HepG2 (cell line): ENCODE measurements at regions not wholly inside any gene's neighbourhood (a gene's known extent, or its start where the extent isn't known, plus 50 kb on each side); places are given as distances from the start of the nearest gene placed in this dataset.

Experiments
- ATAC-seq: fragments of 200-7000 bp; cut with Tn5 transposase; 3 replicates; pipeline ENCODE4 v1.9.1; 2020; ENCODE audit warnings: mild to moderate bottlenecking, moderate library complexity
- BruUV-seq: library from RNA; stranded (reverse); fragments of 400-500 nt; replicated peaks from 2 replicates; lab custom pipeline; 2021; lab: Mats Ljungman, UMichigan
- CTCF ChIA-PET: fragments of 300-600 bp; formaldehyde crosslinking; extraction: SDS; loops from one replicate; lab custom pipeline; 2021; ENCODE audit warnings: low total read pairs, inconsistent platforms, low intra/inter-chr PET ratio; lab: Yijun Ruan, JAX
- POLR2A ChIA-PET: fragments of 350-600 bp; sonication (Branson Sonifier 250); formaldehyde crosslinking; loops from one replicate; lab custom pipeline; 2020; ENCODE audit warnings: antibody characterized with exemption, inconsistent platforms; lab: Yijun Ruan, JAX
- DNase-seq: peaks from one replicate; pipeline ENCODE4 v3.0.0-alpha.2; 2015; ENCODE audit warnings: low spot score
- FAIRE-seq: peaks from 3 replicates; lab custom pipeline; 2011; peaks lifted over from hg19 to GRCh38; lab: Jason Lieb, UNC
- H2AFZ ChIP-seq: one replicate; pipeline ENCODE4 v1.6.1; 2011; ENCODE audit warnings: low read length, inconsistent platforms
- H3K27ac ChIP-seq: fragments of 300-600 bp; 3 replicates; pipeline ENCODE4 v1.8.0; 2011; ENCODE audit warnings: mixed run types, mild to moderate bottlenecking, mixed read lengths, low read length, inconsistent platforms; ENCODE audit not compliant: insufficient read depth; ENCODE audit errors: extremely low read length
- H3K27me3 ChIP-seq, 2 experiments: fragments of 200-600 bp in 1 of 2; 2 replicates in 1 of 2; 3 replicates in 1 of 2; pipeline versions ENCODE4 v1.6.0 to v1.8.0; 2011; ENCODE audit warnings: low read length in 2 of 2, mild to moderate bottlenecking in 2 of 2, moderate library complexity in 2 of 2, inconsistent platforms in 1 of 2; ENCODE audit not compliant: insufficient read depth in 2 of 2, control insufficient read depth in 1 of 2
- H3K36me3 ChIP-seq, 2 experiments: fragments of 200-600 bp in 1 of 2; replicated peaks in 1 of 2; 2 replicates in 1 of 2; 3 replicates in 1 of 2; pipeline versions ENCODE4 v1.5.1 to v1.8.0; 2011; ENCODE audit warnings: low read length in 2 of 2, inconsistent platforms in 1 of 2; ENCODE audit not compliant: insufficient read depth in 2 of 2, control insufficient read depth in 1 of 2
- H3K4me1 ChIP-seq: 2 replicates; pipeline ENCODE4 v1.5.1; 2012; ENCODE audit warnings: low read length, inconsistent platforms; ENCODE audit not compliant: insufficient read depth
- H3K4me2 ChIP-seq: 2 replicates; pipeline ENCODE4 v1.6.0; 2011; ENCODE audit warnings: low read depth, low read length, inconsistent platforms
- H3K4me3 ChIP-seq, 3 experiments: fragments of 200-600 bp in 1 of 3; sonication (generic), shearing (Covaris generic) in 1 of 3; replicated peaks in 1 of 3; 2 replicates each; pipeline ENCODE4 v1.5.1; 2011 to 2016; ENCODE audit warnings: low read length in 3 of 3, inconsistent platforms in 2 of 3, low read depth in 2 of 3, mild to moderate bottlenecking in 2 of 3, control low read depth in 1 of 3, mixed read lengths in 1 of 3; ENCODE audit not compliant: insufficient read depth in 1 of 3
- H3K79me2 ChIP-seq: one replicate; pipeline ENCODE4 v1.6.1; 2011; ENCODE audit warnings: low read length, inconsistent platforms; ENCODE audit not compliant: insufficient read depth
- H3K9ac ChIP-seq: 2 replicates; pipeline ENCODE4 v1.6.0; 2011; ENCODE audit warnings: mild to moderate bottlenecking, low read depth, low read length, inconsistent platforms; ENCODE audit not compliant: insufficient read depth
- H3K9me3 ChIP-seq: 2 replicates; pipeline ENCODE4 v1.5.1; 2012; ENCODE audit warnings: mild to moderate bottlenecking, low read length
- H4K20me1 ChIP-seq: 2 replicates; pipeline ENCODE4 v1.6.0; 2011; ENCODE audit warnings: inconsistent platforms, mild to moderate bottlenecking, low read length, moderate library complexity; ENCODE audit not compliant: insufficient read depth
- RFX1 ChIP-seq: fragments of 450-650 bp; IDR thresholded peaks from 2 replicates; pipeline ENCODE4 v1.6.1; 2017
- SRSF1 ChIP-seq: fragments of 200-400 bp; formaldehyde crosslinking; optimal IDR thresholded peaks from 2 replicates; pipeline ENCODE3; 2017; ENCODE audit warnings: mild to moderate bottlenecking, low read depth, low read length, moderate library complexity
- ZBTB46 ChIP-seq: sonication (generic); formaldehyde crosslinking; IDR thresholded peaks from 2 replicates; pipeline ENCODE4 v1.4.0; 2020; ENCODE audit warnings: mild to moderate bottlenecking, missing genetic modification reagents, borderline replicate concordance
- ZNF570 ChIP-seq: sonication (generic); formaldehyde crosslinking; IDR thresholded peaks from 2 replicates; pipeline ENCODE4 v1.4.0; 2020; ENCODE audit warnings: mild to moderate bottlenecking, missing genetic modification reagents, borderline replicate concordance
- ZNF709 ChIP-seq: sonication (generic); formaldehyde crosslinking; IDR thresholded peaks from 2 replicates; pipeline ENCODE4 v1.5.0; 2020; ENCODE audit warnings: mild to moderate bottlenecking, missing genetic modification reagents
- WGBS: methylation state at CpG from one replicate; pipeline ENCODE4 v1.1.6; 2017; ENCODE audit warnings: low lambda C conversion rate; 5-methylcytosine and 5-hydroxymethylcytosine counted together
- in situ Hi-C: cut with HindIII; loops from 2 replicates; pipeline ENCODE4 v1.10.0; 2017; ENCODE audit warnings: low pct_unique_long_range_greater_than_20kb; ENCODE audit not compliant: extremely low pct_ligation_motif_present
- intact Hi-C: fragments of 100-400 bp; cut with micrococcal nuclease; formaldehyde crosslinking; loops from one replicate; pipeline ENCODE4 v1.10.0; 2022; ENCODE audit not compliant: unreplicated experiment

GRCh38 chr12:125305231-125305630 lies 240.0 kb downstream of the AACS start:
- ATAC-seq (no peak), DNase-seq (no peak), FAIRE-seq (no peak)
- H4K20me1 ChIP-seq, result no peaks in the 10 kb centered on the region
- CTCF ChIA-PET, result no interaction called here
- H3K4me2 ChIP-seq, result no peak overlapping the region
- peaks cover 0 to 11% of the 10 kb centered on the region in 2 experiments; a peak in 2 of 5 replicates for H3K27me3 ChIP-seq
- intact Hi-C loops (no loop called here), in situ Hi-C loops (no loop called here)
- no TSS peak for BruUV-seq
- no peaks in the 10 kb centered on the region for H3K79me2 ChIP-seq
- TF ChIP-seq ZBTB46 (no peak), ZNF709 (CRISPR knock-in tag) (no peak), SRSF1 (no peak)
- no peak overlapping the region for H3K27ac ChIP-seq
- no peak overlapping the region for H3K4me3 ChIP-seq
- POLR2A ChIA-PET, result no interaction called here
- no peak overlapping the region for H3K9ac ChIP-seq
- H3K9me3 ChIP-seq, result no peaks in the 10 kb centered on the region
- no peak overlapping the region for H2AFZ ChIP-seq
- no peaks in the 10 kb centered on the region for H3K4me1 ChIP-seq
- H3K36me3 ChIP-seq, result no peaks in the 10 kb centered on the region
- WGBS, result 43% methylated on average over 6 of the region's 6 CpGs

DNA sequence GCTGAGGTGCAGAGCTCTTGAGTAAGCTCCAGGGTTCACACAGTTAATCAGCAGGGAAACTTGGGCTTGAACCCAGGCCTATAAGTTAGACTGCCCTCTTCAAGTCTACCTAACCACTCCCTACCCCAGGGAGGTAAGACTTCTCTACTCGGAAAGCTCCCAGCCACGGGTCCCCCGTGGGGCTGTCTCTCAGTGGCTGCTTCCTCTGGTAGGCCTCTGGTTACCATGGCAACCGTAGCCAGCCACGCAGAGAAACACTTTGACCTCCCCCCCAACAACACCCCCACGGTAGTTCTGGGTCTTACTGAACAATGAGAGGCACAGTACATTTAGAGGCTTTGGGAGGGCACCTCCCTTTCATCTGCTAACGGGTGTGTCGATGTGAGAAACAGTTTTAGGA lies 245.2 kb downstream of the AACS start:
- in situ Hi-C loops, result no loop called here
- H3K27me3 ChIP-seq, result peaks cover 0 to 9% of the 10 kb centered on the region in 2 experiments; a peak in 1 of 5 replicates
- H3K4me1 ChIP-seq, result no peaks in the 10 kb centered on the region
- H3K36me3 ChIP-seq, result no peaks in the 10 kb centered on the region
- no peak overlapping the region for H3K4me2 ChIP-seq
- ChIA-PET POLR2A (no interaction called here), CTCF (no interaction called here)
- no peaks in the 10 kb centered on the region for H3K9me3 ChIP-seq
- WGBS, result 2% methylated on average over 6 of the region's 8 CpGs
- no peaks in the 10 kb centered on the region for H4K20me1 ChIP-seq
- no TSS peak for BruUV-seq
- H3K27ac ChIP-seq, result no peak overlapping the region
- H2AFZ ChIP-seq, result no peak overlapping the region
- DNase-seq (no peak), ATAC-seq (no peak), FAIRE-seq (no peak)
- intact Hi-C loops, result no loop called here
- no peak overlapping the region for H3K4me3 ChIP-seq
- H3K79me2 ChIP-seq, result no peaks in the 10 kb centered on the region
- no peak for TF ChIP-seq ZNF570 (CRISPR knock-in tag)
- TF ChIP-seq RFX1, result peak; percentile 31; the same call in 1 of the 2 replicates
- H3K9ac ChIP-seq, result no peak overlapping the region
